ENCODE measurements at regions not wholly inside any gene's neighbourhood (a gene's known extent, or its start where the extent isn't known, plus 50 kb on each side); places are given as distances from the start of the nearest gene placed in this dataset.

GRCh38 chr10:81655986-81656385 is 219.0 kb upstream of the NRG3 start:
- TF ChIP-seq CTCF (IDR thresholded peaks at IDR 0.05) (no peak), POLR2A (IDR thresholded peaks at IDR 0.05) (no peak)
